SK-N-SH (cell line): ENCODE measurements at regions not wholly inside any gene's neighbourhood (a gene's known extent, or its start where the extent isn't known, plus 50 kb on each side); places are given as distances from the start of the nearest gene placed in this dataset.

Experiments used
- CTCF ChIP-seq: fragments of 200-600 bp; sonication (generic); IDR thresholded peaks from 2 replicates; pipeline ENCODE4 v1.6.1; 2017; ENCODE audit warnings: antibody characterized with exemption, mild to moderate bottlenecking, moderate library complexity
- EP300 ChIP-seq, 2 experiments: IDR thresholded peaks; 2 replicates each; pipeline versions ENCODE4 v1.4.0 to v1.6.1; 2012; ENCODE audit warnings: borderline replicate concordance in 1 of 2, low read depth in 1 of 2, low read length in 1 of 2
- MAX ChIP-seq: IDR thresholded peaks from 2 replicates; pipeline ENCODE4 v1.4.0; 2012; ENCODE audit warnings: low read depth
- RXRA ChIP-seq: IDR thresholded peaks from 2 replicates; pipeline ENCODE4 v1.4.0; 2012; ENCODE audit warnings: low read depth, mild to moderate bottlenecking, borderline replicate concordance
- SMC3 ChIP-seq: IDR thresholded peaks from 2 replicates; pipeline ENCODE4 v1.6.1; 2012; ENCODE audit warnings: low read depth, low read length, improper control_type of control experiment
- YY1 ChIP-seq: IDR thresholded peaks from 2 replicates; pipeline ENCODE4 v1.4.0; 2012; ENCODE audit warnings: low read depth, mild to moderate bottlenecking

- TF ChIP-seq CTCF (no peak), EP300 (IDR thresholded peaks at IDR 0.05; ENCODE audit: borderline replicate concordance in 1 of 2, low read depth in 1 of 2, low read length in 1 of 2) (no peak), MAX (no peak), RXRA (no peak), SMC3 (no peak), YY1 (no peak)
These were observed 215.3 kb downstream of the CALCRL start for GRCh38 chr2:187232749-187233148.
